ENCODE measurements at regions not wholly inside any gene's neighbourhood (a gene's known extent, or its start where the extent isn't known, plus 50 kb on each side); places are given as distances from the start of the nearest gene placed in this dataset. TPM values are rescaled to one million over a fixed set of nuclear protein-coding genes. Genes with fewer than 3 reads are reported as not detected.

DNA sequence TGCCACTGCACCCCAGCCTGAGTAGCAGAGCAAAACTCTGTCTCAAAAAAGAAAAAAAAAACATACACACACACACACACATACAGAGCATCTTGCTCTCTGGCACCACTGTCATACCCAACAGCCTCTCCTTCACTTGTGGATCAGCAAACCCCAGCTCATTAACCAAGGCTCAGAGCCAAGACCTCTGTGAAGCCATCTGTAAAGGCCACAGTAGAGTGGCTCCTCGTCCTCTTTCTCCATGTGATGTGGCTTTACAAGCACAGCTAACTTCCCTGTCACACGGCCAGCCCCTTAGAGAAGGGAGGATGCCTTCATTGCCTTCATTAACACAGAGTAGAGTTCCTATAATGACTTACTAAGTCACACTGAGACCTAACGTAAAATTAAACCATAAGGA is 62.7 kb upstream of the LSM14A start:
- Histone ChIP-seq H3K9ac (ENCODE audit: low read length) (no peak overlapping the region), H3K36me3 (ENCODE audit: control insufficient read depth, insufficient read depth, low read length) (no peaks in the 10 kb centered on the region), H3K4me1 (ENCODE audit: control insufficient read depth, low read depth, low read length) (no peaks in the 10 kb centered on the region), H3K4me2 (ENCODE audit: low read length) (no peak overlapping the region), H3K4ac (ENCODE audit: low read depth, low read length) (no peak overlapping the region), H2BK15ac (replicated peaks; ENCODE audit: low read depth) (no peak overlapping the region), H3K79me1 (ENCODE audit: low read length) (no peaks in the 10 kb centered on the region), H4K8ac (ENCODE audit: low read depth, low read length) (no peak overlapping the region), H2BK5ac (ENCODE audit: low read length) (no peak overlapping the region), H3K4me3 (ENCODE audit: low read length) (no peak overlapping the region), H3K56ac (ENCODE audit: low read length) (no peak overlapping the region), H3K27me3 (ENCODE audit: insufficient read depth, low read length, poor library complexity) (no peaks in the 10 kb centered on the region), H4K5ac (ENCODE audit: low read length) (no peak overlapping the region), H3K18ac (ENCODE audit: low read length) (no peak overlapping the region), H2AK5ac (ENCODE audit: low read length) (no peak overlapping the region), H3K23ac (ENCODE audit: low read length) (no peak overlapping the region), H2BK120ac (ENCODE audit: low read depth, low read length) (no peak overlapping the region), H3K27ac (ENCODE audit: low read depth, low read length) (no peak overlapping the region), H3K79me2 (ENCODE audit: control insufficient read depth, insufficient read depth, low read length) (no peaks in the 10 kb centered on the region)
- no peak for DNase-seq
- no CpG with 5 or more reads among the region's 3 CpGs for WGBS (ENCODE audit: extremely low coverage, insufficient coverage, low lambda C conversion rate)

GRCh38 chr19:34118879-34119748 is 53.2 kb upstream of the LSM14A start:
- Histone ChIP-seq H3K79me2 (ENCODE audit: control insufficient read depth, insufficient read depth, low read length) (no peaks in the 10 kb centered on the region), H2AK5ac (ENCODE audit: low read length) (no peak overlapping the region), H4K8ac (ENCODE audit: low read depth, low read length) (no peak overlapping the region), H3K79me1 (ENCODE audit: low read length) (no peaks in the 10 kb centered on the region), H3K9ac (ENCODE audit: low read length) (no peak overlapping the region), H3K4me3 (ENCODE audit: low read length) (no peak overlapping the region), H3K27ac (ENCODE audit: low read depth, low read length) (no peak overlapping the region), H3K4ac (ENCODE audit: low read depth, low read length) (no peak overlapping the region), H3K18ac (ENCODE audit: low read length) (no peak overlapping the region), H3K27me3 (ENCODE audit: insufficient read depth, low read length, poor library complexity) (no peaks in the 10 kb centered on the region), H2BK5ac (ENCODE audit: low read length) (no peak overlapping the region), H2BK15ac (replicated peaks; ENCODE audit: low read depth) (no peak overlapping the region), H4K5ac (ENCODE audit: low read length) (no peak overlapping the region), H3K4me1 (ENCODE audit: control insufficient read depth, low read depth, low read length) (no peaks in the 10 kb centered on the region), H3K23ac (ENCODE audit: low read length) (no peak overlapping the region), H2BK120ac (ENCODE audit: low read depth, low read length) (no peak overlapping the region), H3K56ac (ENCODE audit: low read length) (no peak overlapping the region), H3K4me2 (ENCODE audit: low read length) (no peak overlapping the region), H3K36me3 (ENCODE audit: control insufficient read depth, insufficient read depth, low read length) (no peaks in the 10 kb centered on the region)
- no peak for DNase-seq
- WGBS (ENCODE audit: extremely low coverage, insufficient coverage, low lambda C conversion rate): no CpG with 5 or more reads among the region's 8 CpGs

DNA sequence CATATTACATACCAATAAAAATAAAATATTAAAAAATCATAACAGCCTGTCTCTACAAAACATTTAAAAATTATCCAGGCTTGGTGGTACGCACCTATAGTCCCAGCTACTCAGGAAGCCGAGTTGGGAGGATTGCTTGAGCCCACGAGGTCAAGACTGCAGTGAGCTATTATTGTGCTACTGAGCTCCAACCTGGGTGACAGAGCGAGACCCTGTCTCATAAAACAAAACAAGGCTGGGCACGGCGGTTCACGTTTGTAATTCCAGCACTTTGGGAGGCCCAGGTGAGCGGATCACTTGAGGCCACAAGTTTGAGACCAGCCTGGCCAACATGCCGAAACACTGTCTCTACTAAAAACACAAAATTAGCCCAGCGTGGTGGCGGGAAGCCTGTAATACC is 52.2 kb upstream of the LSM14A start:
- WGBS (ENCODE audit: extremely low coverage, insufficient coverage, low lambda C conversion rate): no CpG with 5 or more reads among the region's 11 CpGs

DNA sequence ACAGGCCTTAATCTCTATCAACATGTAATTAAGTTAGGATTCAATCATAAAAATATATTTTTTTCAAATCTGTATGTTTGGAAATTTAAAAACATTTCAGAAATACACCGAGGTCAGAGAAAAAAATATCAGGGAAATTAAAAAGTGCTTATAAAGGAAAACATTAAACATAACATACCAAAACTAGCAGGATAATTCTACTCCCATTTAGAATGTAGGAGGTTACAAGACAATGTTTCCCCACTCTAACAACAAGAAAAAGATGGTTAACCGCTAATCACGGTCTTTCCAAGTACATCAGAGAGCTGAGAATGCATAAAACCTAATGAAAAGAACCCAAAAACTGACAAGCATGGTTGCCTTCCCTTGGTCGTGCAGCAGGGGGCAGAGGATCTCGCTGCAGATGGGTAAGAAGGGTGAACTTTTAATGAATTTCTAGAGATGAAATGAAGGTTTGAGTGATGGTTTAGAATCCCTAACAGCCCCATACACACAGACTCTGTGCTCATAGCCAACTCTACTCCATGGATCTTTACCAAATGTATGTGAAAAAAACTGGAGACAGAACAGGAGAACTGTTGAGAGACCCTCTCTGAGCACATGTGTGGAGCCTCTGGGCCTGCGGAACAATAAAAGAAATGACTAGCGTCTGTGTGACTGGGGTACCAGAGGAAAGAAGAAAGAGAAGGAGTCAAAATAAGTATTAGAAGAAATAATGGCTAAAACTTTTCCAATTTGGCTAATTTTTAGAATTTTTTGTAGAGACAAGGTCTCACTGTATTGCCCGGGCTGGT is 51.3 kb upstream of the LSM14A start:
- peak; percentile 63 for DNase-seq
- no peak overlapping the region for H2BK15ac ChIP-seq (replicated peaks; ENCODE audit: low read depth)
- H2AK5ac ChIP-seq (ENCODE audit: low read length): no peak overlapping the region
- H3K56ac ChIP-seq (ENCODE audit: low read length): no peak overlapping the region
- no peaks in the 10 kb centered on the region for H3K36me3 ChIP-seq (ENCODE audit: control insufficient read depth, insufficient read depth, low read length)
- H2BK120ac ChIP-seq (ENCODE audit: low read depth, low read length): no peak overlapping the region
- H3K9ac ChIP-seq (ENCODE audit: low read length): no peak overlapping the region
- H3K4ac ChIP-seq (ENCODE audit: low read depth, low read length): no peak overlapping the region
- H3K18ac ChIP-seq (ENCODE audit: low read length): no peak overlapping the region
- WGBS (ENCODE audit: extremely low coverage, insufficient coverage, low lambda C conversion rate): no CpG with 5 or more reads among the region's 8 CpGs
- H4K5ac ChIP-seq (ENCODE audit: low read length): no peak overlapping the region
- H3K27me3 ChIP-seq (ENCODE audit: insufficient read depth, low read length, poor library complexity): no peaks in the 10 kb centered on the region
- no peak overlapping the region for H3K4me3 ChIP-seq (ENCODE audit: low read length)
- H3K4me2 ChIP-seq (ENCODE audit: low read length): no peak overlapping the region
- H4K8ac ChIP-seq (ENCODE audit: low read depth, low read length): no peak overlapping the region
- no peak overlapping the region for H3K27ac ChIP-seq (ENCODE audit: low read depth, low read length)
- no peaks in the 10 kb centered on the region for H3K4me1 ChIP-seq (ENCODE audit: control insufficient read depth, low read depth, low read length)
- no peaks in the 10 kb centered on the region for H3K79me2 ChIP-seq (ENCODE audit: control insufficient read depth, insufficient read depth, low read length)
- no peaks in the 10 kb centered on the region for H3K79me1 ChIP-seq (ENCODE audit: low read length)
- no peak overlapping the region for H3K23ac ChIP-seq (ENCODE audit: low read length)
- no peak overlapping the region for H2BK5ac ChIP-seq (ENCODE audit: low read length)

More for the DNA sequence above, 52.2 kb upstream of the LSM14A start:
- H3K36me3 ChIP-seq (ENCODE audit: control insufficient read depth, insufficient read depth, low read length): no peaks in the 10 kb centered on the region
- H3K4me3 ChIP-seq (ENCODE audit: low read length): no peak overlapping the region
- H3K18ac ChIP-seq (ENCODE audit: low read length): no peak overlapping the region
- H3K23ac ChIP-seq (ENCODE audit: low read length): no peak overlapping the region
- no peaks in the 10 kb centered on the region for H3K79me1 ChIP-seq (ENCODE audit: low read length)
- no peak overlapping the region for H3K56ac ChIP-seq (ENCODE audit: low read length)
- no peaks in the 10 kb centered on the region for H3K4me1 ChIP-seq (ENCODE audit: control insufficient read depth, low read depth, low read length)
- H3K4ac ChIP-seq (ENCODE audit: low read depth, low read length): no peak overlapping the region
- no peaks in the 10 kb centered on the region for H3K27me3 ChIP-seq (ENCODE audit: insufficient read depth, low read length, poor library complexity)
- H4K8ac ChIP-seq (ENCODE audit: low read depth, low read length): no peak overlapping the region
- no peak for DNase-seq
- H3K9ac ChIP-seq (ENCODE audit: low read length): no peak overlapping the region
- no peak overlapping the region for H3K27ac ChIP-seq (ENCODE audit: low read depth, low read length)
- H3K79me2 ChIP-seq (ENCODE audit: control insufficient read depth, insufficient read depth, low read length): no peaks in the 10 kb centered on the region
- H2BK15ac ChIP-seq (replicated peaks; ENCODE audit: low read depth): no peak overlapping the region
- H3K4me2 ChIP-seq (ENCODE audit: low read length): no peak overlapping the region
- no peak overlapping the region for H2BK120ac ChIP-seq (ENCODE audit: low read depth, low read length)
- H2AK5ac ChIP-seq (ENCODE audit: low read length): no peak overlapping the region
- no peak overlapping the region for H4K5ac ChIP-seq (ENCODE audit: low read length)
- H2BK5ac ChIP-seq (ENCODE audit: low read length): no peak overlapping the region

Small RNA genes lying in the stretch of these regions (small RNA-seq; reads per million reads assigned to genes)
- gene RN7SL150P (ENCODE audit: insufficient read depth): not detected
- gene RPS4XP23 (ENCODE audit: insufficient read depth): not detected
